ENCODE measurements at regions not wholly inside any gene's neighbourhood (a gene's known extent, or its start where the extent isn't known, plus 50 kb on each side); places are given as distances from the start of the nearest gene placed in this dataset.

- DNase-seq (ENCODE audit: low spot score) (no peak), ATAC-seq (ENCODE audit: insufficient number of reproducible peaks, low FRiP score, low read depth) (no peak)
- H3K4me1 ChIP-seq (ENCODE audit: control insufficient read depth in 1 of 2, low read depth in 2 of 2): peaks cover 10 to 21% of the 10 kb centered on the region in 2 donors
- no peaks in the 10 kb centered on the region for H3K9me3 ChIP-seq
- no peaks in the 10 kb centered on the region for H3K36me3 ChIP-seq
- H3K27ac ChIP-seq: no peak overlapping the region
- no peak overlapping the region for H3K4me3 ChIP-seq
- TF ChIP-seq, protein P1, sequence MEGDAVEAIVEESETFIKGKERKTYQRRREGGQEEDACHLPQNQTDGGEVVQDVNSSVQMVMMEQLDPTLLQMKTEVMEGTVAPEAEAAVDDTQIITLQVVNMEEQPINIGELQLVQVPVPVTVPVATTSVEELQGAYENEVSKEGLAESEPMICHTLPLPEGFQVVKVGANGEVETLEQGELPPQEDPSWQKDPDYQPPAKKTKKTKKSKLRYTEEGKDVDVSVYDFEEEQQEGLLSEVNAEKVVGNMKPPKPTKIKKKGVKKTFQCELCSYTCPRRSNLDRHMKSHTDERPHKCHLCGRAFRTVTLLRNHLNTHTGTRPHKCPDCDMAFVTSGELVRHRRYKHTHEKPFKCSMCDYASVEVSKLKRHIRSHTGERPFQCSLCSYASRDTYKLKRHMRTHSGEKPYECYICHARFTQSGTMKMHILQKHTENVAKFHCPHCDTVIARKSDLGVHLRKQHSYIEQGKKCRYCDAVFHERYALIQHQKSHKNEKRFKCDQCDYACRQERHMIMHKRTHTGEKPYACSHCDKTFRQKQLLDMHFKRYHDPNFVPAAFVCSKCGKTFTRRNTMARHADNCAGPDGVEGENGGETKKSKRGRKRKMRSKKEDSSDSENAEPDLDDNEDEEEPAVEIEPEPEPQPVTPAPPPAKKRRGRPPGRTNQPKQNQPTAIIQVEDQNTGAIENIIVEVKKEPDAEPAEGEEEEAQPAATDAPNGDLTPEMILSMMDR (IDR thresholded peaks at IDR 0.05): no peak
- no peaks in the 10 kb centered on the region for H3K27me3 ChIP-seq (replicated peaks; ENCODE audit: insufficient read depth)
These were observed 104.0 kb downstream of the BANF2 start for GRCh38 chr20:17803765-17804164.

GRCh38 chr20:17799575-17800227, 99.9 kb downstream of the BANF2 start:
- Histone ChIP-seq H3K27me3 (replicated peaks; ENCODE audit: insufficient read depth) (no peaks in the 10 kb centered on the region), H3K4me3 (no peak overlapping the region), H3K27ac (no peak overlapping the region), H3K9me3 (no peaks in the 10 kb centered on the region), H3K4me1 (ENCODE audit: control insufficient read depth in 1 of 2, low read depth in 2 of 2) (peaks cover 6 to 22% of the 10 kb centered on the region in 2 donors), H3K36me3 (no peaks in the 10 kb centered on the region)
- TF ChIP-seq, protein P1 (IDR thresholded peaks at IDR 0.05): no peak
- DNase-seq (ENCODE audit: low spot score) (no peak), ATAC-seq (ENCODE audit: insufficient number of reproducible peaks, low FRiP score, low read depth) (no peak)

- no peak overlapping the region for H3K4me3 ChIP-seq
- TF ChIP-seq, protein P1 (IDR thresholded peaks at IDR 0.05): no peak
- no peaks in the 10 kb centered on the region for H3K27me3 ChIP-seq (replicated peaks; ENCODE audit: insufficient read depth)
- H3K9me3 ChIP-seq: no peaks in the 10 kb centered on the region
- no peak overlapping the region for H3K27ac ChIP-seq
- H3K4me1 ChIP-seq (ENCODE audit: control insufficient read depth in 1 of 2, low read depth in 2 of 2): peaks cover 6 to 33% of the 10 kb centered on the region in 2 donors
- DNase-seq (ENCODE audit: low spot score) (no peak), ATAC-seq (ENCODE audit: insufficient number of reproducible peaks, low FRiP score, low read depth) (no peak)
- no peaks in the 10 kb centered on the region for H3K36me3 ChIP-seq
These were observed 98.8 kb downstream of the BANF2 start for GRCh38 chr20:17798601-17799000.

DNA sequence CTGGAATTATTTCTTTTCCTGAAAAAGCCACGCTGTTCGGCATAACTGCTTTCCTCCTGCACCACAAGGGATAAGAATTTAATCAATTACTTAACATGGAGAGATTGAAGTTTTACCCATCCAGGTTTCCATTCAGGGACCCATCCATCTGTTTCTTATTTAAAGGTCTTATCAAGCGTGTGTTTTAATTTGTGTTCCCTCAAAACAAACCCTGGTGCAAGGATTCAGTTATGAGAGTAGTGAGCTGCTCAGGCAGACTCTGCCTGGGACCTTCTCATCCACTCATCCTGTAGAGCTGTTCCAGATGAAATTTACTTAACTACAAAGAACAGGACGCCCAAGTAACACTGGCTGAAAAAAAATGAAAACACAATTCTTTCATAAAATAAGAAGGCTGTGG, 97.8 kb downstream of the BANF2 start:
- H3K9me3 ChIP-seq: no peaks in the 10 kb centered on the region
- no peaks in the 10 kb centered on the region for H3K27me3 ChIP-seq (replicated peaks; ENCODE audit: insufficient read depth)
- ATAC-seq (ENCODE audit: insufficient number of reproducible peaks, low FRiP score, low read depth) (no peak), DNase-seq (ENCODE audit: low spot score) (no peak)
- H3K4me1 ChIP-seq (ENCODE audit: control insufficient read depth in 1 of 2, low read depth in 2 of 2): peaks cover 6 to 34% of the 10 kb centered on the region in 2 donors
- H3K4me3 ChIP-seq: no peak overlapping the region
- H3K36me3 ChIP-seq: no peaks in the 10 kb centered on the region
- no peak overlapping the region for H3K27ac ChIP-seq
- TF ChIP-seq, protein P1 (IDR thresholded peaks at IDR 0.05): no peak

GRCh38 chr20:17797161-17797560, 97.4 kb downstream of the BANF2 start:
- ATAC-seq (ENCODE audit: insufficient number of reproducible peaks, low FRiP score, low read depth): no peak
- peaks cover 6 to 34% of the 10 kb centered on the region in 2 donors for H3K4me1 ChIP-seq (ENCODE audit: control insufficient read depth in 1 of 2, low read depth in 2 of 2)
- no peak for DNase-seq (ENCODE audit: low spot score)
- no peaks in the 10 kb centered on the region for H3K9me3 ChIP-seq
- H3K27ac ChIP-seq: no peak overlapping the region
- TF ChIP-seq, protein P1 (IDR thresholded peaks at IDR 0.05): no peak
- no peaks in the 10 kb centered on the region for H3K36me3 ChIP-seq
- H3K4me3 ChIP-seq: no peak overlapping the region
- H3K27me3 ChIP-seq (replicated peaks; ENCODE audit: insufficient read depth): no peaks in the 10 kb centered on the region
